CD1c-positive myeloid dendritic cell (primary cell): ENCODE measurements at regions not wholly inside any gene's neighbourhood (a gene's known extent, or its start where the extent isn't known, plus 50 kb on each side); places are given as distances from the start of the nearest gene placed in this dataset.
"Not testable (repeated sequence)": the region's sequence is repeated elsewhere in the genome, so short reads cannot be mapped to it uniquely, and the experiment has no call there.

Experiments used
- DNase-seq: peaks from one replicate; pipeline ENCODE4 v3.0.0-alpha.2; 2016; ENCODE audit errors: extremely low spot score

DNA sequence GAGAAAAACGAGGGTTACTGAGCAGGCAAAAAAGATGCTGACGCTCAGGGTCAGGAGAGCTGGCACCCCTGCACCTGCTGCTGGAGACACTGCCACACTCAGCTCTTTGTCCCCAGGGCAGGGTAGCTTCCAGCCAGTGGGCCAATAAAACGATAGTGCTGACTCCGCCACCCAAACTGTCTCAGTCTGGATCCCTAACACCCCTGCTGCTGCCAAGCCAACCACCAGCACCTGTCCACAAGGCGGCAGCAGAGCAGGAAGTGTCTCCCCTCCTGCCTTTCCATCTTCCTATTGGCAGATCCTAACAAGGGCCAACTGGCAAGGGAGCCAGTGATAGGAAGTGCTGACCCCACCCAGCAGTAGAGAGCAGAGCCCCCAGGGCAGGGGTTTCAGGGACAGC is 531.5 kb upstream of the SALL3 start:
- no peak for DNase-seq

DNA sequence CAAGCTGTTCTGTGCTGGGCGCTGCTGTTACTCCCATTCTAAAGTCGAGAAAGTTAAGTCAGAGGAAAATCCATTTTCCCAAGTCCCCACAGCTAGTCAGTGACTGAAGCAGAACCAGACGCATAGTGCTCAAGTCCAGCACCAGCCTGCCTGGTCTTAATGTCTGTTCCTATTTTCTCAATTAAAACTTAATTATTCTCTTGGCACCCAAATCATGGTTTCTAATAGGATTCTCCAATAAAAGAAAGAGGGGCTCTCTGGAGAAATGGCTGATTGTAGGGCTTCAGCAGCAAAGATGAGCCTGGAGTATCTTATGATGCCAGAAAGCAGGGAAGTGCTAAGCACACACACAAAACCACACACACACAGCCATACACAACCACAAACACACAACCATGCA is 531.0 kb upstream of the SALL3 start:
- no peak for DNase-seq

DNA sequence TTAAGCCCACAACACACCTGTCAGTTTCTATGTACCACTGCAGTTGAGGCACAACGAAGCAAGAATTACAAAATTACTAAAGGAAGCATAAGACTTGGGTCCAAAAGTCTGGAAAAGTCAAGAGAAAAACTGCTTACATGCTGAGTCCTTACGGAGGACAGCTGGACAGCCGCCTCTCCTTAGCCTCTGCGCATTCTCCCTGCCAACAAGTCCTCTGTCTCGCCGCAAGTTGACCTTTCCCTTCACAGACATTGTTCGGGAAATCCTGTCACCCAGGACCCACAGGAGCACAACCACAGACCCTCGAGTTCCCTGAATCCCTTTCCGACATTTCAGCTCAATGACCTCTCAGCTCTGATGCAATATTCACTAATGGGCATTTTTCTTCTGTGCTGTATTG is 525.4 kb upstream of the SALL3 start:
- DNase-seq, result no peak

DNA sequence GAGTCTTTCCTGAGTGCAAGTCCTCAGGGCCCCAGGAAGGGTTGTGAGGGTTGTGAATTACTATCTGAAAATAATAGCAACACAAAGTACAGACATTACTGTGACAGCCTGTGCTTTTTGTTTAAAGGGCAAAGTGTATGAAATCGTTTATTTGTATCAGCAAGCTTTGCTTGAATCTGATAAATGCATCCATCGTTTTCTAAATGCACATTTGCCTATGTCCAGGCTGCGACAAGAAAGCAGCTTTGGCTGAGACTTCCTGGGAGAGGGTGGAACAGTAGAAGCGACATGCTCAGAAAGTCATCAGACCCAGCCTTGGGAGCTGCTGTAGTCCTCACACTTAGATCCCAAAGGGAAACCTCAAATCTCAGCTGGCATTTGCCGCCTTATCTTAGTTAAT is 524.2 kb upstream of the SALL3 start:
- DNase-seq, result no peak

DNA sequence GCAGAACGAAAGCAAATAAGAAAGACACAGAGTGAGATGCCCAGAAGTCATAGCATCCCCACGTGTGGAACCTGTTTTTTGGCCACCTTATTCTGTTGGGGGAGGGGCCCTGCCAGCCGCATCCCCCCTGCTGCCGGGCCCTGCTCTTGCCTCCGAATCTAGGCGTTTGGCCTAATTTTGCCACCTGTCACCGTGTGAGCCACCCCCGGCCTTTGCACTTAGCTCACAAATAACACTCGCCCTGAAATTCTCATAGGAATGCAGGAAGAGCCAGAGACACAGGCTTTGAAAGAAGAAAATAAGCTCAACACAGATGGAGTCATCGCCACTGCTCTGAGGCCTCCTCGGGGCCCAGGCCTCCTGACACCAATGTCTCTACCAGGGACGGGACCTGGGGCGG is 522.6 kb upstream of the SALL3 start:
- DNase-seq, result no peak

DNA sequence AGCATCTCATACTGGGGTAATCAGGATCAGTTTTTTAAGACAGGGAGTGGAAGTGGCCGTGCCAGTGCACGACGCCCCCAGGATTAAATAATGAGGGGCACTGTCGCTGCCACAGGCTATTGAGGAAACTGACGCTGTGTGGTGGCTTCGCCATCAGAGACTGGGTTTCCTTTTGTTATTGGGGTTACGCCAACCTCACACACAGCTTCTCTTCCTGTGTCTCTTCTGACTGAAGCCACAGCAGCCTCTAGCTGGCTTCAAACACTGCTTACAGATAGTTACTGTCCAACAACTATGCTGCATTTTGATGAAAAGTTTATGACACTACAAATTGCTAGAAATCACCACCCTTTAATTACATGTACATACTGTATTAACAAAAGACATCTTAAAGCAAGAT is 521.9 kb upstream of the SALL3 start:
- DNase-seq, result no peak

- DNase-seq, result no peak
Measured at GRCh38 chr18:78458356-78458755, 521.3 kb upstream of the SALL3 start.

- DNase-seq, result no peak
Measured at GRCh38 chr18:78459668-78460067, 520.0 kb upstream of the SALL3 start.

DNA sequence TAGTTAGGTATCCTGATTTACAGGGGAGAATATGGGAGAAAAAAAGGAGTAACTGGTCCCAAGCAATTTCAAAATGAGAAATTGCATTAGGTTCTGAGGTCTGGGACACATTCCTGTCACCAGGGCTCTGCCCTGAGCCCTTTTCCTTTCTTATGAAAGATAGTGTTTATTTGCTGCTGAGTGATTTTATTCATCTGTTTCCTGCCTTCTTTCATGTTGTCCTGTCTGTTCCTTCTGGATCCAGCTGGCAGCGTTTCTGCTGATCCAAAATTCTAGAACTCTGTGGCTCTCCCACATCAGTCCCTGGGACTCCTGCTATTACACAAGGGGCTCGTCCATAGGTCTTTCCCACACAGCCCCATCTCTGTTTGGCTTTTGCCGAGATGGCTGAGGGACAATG is 519.1 kb upstream of the SALL3 start:
- DNase-seq, result no peak

DNA sequence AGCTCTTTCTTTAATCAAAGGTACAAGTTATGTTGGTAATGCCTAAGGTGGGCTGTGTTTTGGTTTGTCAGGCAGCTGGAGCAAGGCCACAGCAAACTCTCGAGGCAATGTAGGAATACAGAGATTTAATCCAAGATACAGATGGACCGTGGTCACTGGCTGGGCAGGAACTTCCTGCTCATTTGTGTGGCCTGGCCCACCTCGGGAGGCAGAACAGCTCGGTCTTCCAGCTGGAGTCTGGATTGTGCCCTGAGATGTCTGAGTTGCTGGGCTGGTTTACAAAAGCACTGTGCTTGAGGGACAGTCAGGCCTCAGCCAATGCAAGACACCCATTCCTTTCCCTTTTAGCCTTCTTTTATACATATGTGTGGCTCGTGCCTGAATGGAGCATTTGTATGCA is 506.1 kb upstream of the SALL3 start:
- no peak for DNase-seq

GRCh38 chr18:78477840-78478239 is 501.8 kb upstream of the SALL3 start:
- DNase-seq, result no peak

- DNase-seq, result no peak
Measured at GRCh38 chr18:78479443-78479842, 500.2 kb upstream of the SALL3 start.

GRCh38 chr18:78480262-78481054 is 499.2 kb upstream of the SALL3 start:
- no peak for DNase-seq

DNA sequence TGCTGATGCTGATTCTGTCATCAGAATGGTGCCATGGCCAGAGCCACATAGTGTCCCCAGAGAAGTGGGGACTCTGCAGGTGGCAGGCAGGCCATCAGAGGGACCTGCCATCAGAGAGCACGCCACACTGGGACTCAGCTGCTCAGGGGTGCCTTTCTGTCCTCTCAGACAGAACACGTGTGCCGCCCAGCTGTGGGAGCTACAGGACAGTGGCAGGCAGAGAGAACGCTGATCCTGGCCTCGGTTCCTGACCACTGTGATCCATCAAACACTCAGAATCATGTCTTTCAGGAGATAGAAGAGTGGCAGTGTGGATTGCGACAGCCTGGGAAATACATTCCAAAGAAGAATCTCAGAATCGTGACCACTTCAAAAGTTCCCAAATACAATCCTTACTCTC is 497.2 kb upstream of the SALL3 start:
- no peak for DNase-seq

DNA sequence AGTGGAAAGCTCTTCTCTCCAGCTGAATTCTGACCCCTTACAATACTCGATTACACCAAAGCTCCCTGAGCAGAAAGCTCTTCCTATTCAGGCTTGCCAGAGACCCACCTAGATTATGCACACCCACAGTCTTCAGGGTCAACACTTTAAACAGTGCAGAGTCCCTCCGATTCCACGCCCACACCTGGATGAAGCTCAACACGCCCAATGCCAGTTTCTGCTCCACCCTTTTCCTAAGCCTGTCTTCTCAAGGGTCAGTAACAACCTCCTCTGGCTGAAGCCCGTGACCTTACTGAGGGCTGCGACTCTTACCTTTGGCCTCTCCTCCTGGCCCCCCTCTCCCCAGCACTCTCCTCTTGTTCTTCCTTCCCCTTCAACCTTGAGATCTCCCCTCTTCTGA is 492.0 kb upstream of the SALL3 start:
- no peak for DNase-seq

DNA sequence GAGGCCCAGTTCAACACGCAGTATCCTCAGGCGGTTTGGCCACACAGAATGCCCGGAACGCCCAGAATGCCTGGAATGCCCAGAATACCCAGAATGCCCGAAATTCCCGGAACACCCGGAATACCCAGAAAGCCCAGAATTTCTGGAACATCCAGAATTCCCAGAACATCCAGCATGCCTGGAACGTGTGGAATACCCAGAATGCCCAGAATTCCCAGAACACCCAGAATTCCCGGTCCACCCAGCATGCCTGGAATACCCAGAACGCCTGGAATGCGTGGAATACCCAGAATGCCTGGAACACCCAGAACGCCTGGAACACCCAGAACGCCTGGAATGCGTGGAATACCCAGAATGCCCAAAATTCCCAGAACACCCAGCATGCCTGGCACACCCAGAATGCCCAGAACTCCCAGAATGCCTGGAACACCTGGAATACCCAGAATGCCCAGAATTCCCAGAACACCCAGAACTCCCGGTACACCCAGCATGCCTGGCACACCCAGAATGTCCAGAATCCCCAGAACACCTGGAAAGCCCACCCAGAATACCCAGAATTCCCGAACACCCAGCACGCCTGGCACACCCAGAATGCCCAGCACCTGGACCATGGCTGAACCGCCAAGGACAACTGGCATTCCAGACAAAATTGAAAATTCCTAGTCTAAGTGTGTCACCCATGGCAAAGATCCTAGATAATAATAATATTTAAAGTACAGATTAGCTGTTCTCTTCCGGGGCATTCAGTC is 487.4 kb upstream of the SALL3 start:
- DNase-seq, result no peak

DNA sequence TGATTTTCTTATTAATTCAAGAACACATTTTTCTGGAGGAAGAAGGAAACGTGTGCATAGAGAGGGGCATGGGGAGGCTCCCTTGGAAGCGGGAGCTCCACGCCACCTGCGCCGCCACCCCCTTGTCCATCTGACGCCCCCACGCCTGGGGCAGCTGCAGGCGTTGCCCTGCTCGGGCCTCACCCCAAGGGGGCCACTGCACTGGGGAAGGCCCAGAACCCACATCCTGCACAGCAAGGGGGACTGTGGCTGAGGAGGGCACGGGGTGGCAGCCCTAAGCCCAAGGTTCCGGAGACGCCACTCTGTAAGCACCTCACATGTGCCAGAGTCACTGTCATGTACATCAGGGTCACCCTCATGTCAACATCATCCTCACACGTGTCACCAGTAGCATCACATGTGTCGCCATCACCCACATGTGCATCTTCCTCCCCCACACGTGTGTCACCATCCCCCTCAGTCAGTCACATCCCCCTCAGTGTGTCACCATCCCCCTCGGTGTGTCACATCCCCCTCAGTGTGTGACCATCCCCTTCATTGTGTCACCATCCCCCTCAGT is 486.7 kb upstream of the SALL3 start:
- no peak for DNase-seq

GRCh38 chr18:78493490-78493889 is 486.1 kb upstream of the SALL3 start:
- DNase-seq, result not testable (repeated sequence)

DNA sequence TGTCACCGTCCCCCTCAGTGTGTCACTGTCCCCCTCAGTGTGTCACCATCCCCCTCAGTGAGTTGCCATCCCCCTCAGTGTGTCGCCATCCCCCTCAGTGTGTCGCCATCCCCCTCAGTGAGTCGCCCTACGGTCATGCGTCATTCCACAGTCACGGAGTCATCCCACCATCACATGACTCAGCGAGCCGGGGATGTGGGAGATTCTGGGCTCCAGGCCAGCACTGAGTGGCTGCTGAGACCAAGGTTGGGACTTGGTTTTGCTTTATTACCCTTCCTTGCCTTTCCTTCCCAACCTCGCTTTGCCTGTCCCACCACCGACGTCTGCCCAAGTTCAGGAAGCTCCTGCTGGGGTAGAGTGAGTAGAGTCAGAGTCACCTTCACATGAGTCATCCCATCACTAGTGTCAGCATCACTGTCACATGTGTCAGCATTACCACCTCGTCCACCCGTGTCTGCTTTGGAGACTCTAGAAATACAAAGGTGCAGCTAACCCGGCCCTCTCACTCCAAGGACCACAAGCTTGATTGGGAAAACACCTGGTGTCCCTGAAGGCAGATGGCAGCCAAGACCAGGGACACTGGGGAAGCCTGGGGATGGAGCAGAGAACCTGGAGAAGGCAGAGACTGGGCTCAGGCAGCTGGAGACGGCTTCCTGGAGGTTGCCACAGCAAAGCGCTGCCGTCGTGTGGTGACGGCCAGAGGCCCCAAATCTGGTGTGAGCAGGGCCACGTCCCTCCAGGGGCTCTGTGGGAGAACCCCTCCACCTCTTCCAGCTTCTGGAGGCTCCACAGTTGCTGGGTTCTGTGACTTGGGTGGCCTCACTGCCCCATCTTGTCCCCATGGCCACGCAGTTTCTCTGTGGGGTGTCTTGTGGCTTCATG is 485.2 kb upstream of the SALL3 start:
- no peak for DNase-seq

DNA sequence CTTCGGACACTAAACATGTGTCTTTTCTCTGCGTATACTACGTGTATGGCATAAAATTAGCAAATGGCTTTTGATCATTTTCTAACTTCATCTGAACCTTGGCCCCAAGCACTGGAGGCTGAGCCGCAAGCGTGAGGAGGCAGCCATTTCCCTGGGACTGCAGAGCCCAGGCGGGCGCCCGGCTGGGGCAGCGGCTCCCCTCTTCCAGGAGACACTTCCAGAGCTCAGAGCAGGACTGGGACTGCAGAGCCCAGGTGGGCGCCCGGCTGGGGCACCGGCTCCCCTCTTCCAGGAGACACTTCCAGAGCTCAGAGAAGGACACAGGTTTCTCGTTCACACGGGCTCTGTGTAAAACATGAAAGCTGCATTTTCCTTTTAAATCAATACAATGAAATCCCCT is 484.1 kb upstream of the SALL3 start:
- no peak for DNase-seq

- DNase-seq, result no peak
Measured at GRCh38 chr18:78496079-78496478, 483.5 kb upstream of the SALL3 start.

DNA sequence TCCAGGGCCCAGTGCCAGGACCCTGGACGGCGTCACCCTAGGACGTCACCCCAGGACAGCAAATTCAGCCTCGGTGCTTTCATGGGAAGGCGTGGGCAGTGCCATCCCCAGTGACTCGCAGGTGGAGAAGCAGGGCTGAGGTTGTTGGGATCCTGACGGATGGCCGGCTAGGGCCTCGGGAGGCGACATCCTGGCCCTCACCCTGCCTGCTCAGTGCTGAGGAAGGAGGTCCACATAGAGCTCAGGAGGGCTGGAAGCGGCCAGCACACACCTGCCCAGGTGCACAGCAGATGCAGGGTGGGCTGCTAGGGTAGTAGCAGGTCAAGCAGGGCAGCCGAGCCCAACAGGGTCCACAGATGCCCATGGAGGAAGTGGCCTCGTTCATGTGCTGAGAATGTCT is 482.0 kb upstream of the SALL3 start:
- DNase-seq, result no peak
